Liver (tissue), 3 donors: ENCODE measurements at regions not wholly inside any gene's neighbourhood (a gene's known extent, or its start where the extent isn't known, plus 50 kb on each side); places are given as distances from the start of the nearest gene placed in this dataset.

ENCODE experiments used
- EGR1 ChIP-seq, 2 donors: IDR thresholded peaks; 2 replicates each; pipeline ENCODE4 v1.6.1; 2016 to 2018; ENCODE audit warnings: antibody characterized with exemption in 2 of 2, low read depth in 2 of 2
- GABPA ChIP-seq, 2 donors: IDR thresholded peaks in 1 of 2; conservative IDR thresholded peaks in 1 of 2; 2 replicates each; pipeline ENCODE4 v1.6.1; 2016; ENCODE audit warnings: antibody characterized with exemption in 2 of 2, mild to moderate bottlenecking in 1 of 2, moderate library complexity in 1 of 2
- JUND ChIP-seq, 2 donors: IDR thresholded peaks; 2 replicates each; pipeline ENCODE4 v1.6.1; 2016; ENCODE audit warnings: antibody characterized with exemption in 2 of 2
- RAD21 ChIP-seq, 2 donors: IDR thresholded peaks; 2 replicates each; pipeline ENCODE4 v1.6.1; 2016; ENCODE audit warnings: antibody characterized with exemption in 2 of 2, mild to moderate bottlenecking in 2 of 2
- RXRA ChIP-seq, 2 donors: IDR thresholded peaks; 2 replicates each; pipeline ENCODE4 v1.6.1; 2017 to 2018; ENCODE audit warnings: antibody characterized with exemption in 2 of 2, mild to moderate bottlenecking in 1 of 2
- SP1 ChIP-seq: IDR thresholded peaks from 2 replicates; pipeline ENCODE4 v1.6.1; 2018; ENCODE audit warnings: antibody characterized with exemption, mild to moderate bottlenecking
- ZBTB33 ChIP-seq: IDR thresholded peaks from 2 replicates; pipeline ENCODE4 v1.6.1; 2016; ENCODE audit warnings: antibody characterized with exemption
- TF ChIP-seq, protein P1 (sequence below): IDR thresholded peaks from 2 replicates; pipeline ENCODE4 v1.6.1; 2016; ENCODE audit warnings: antibody characterized with exemption, mild to moderate bottlenecking
- TF ChIP-seq, protein P2 (sequence below): fragments of 150-350 bp; IDR thresholded peaks from 2 replicates; pipeline ENCODE4 v1.5.1; 2017; ENCODE audit warnings: improper control_type of control experiment, low read depth, low read length; ENCODE audit not compliant: missing input control
- TF ChIP-seq, protein P3 (sequence below): IDR thresholded peaks from 2 replicates; pipeline ENCODE4 v1.6.1; 2016; ENCODE audit warnings: antibody characterized with exemption
- donor health status: healthy.
- donor health status: healthy.

DNA sequence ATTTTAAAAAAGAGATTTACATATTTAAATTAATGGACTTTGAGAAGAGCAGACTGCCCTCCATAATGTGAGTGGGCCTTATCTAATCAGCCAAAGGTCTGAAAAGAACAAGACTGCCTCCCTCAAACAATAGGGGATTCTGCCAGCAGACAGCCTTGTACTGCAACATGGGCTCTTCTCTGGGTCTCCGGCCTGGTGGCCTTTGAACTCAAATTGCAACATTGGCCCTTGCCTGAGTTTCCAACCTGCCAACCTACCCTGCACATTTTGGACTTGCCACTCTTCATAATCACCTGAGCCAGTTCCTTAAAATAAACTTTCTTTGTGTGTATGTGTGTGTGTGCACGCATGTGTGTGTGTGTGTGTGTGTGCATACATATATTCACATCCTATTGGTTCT lies 90.8 kb upstream of the OTUD4 start:
- TF ChIP-seq, protein P1, sequence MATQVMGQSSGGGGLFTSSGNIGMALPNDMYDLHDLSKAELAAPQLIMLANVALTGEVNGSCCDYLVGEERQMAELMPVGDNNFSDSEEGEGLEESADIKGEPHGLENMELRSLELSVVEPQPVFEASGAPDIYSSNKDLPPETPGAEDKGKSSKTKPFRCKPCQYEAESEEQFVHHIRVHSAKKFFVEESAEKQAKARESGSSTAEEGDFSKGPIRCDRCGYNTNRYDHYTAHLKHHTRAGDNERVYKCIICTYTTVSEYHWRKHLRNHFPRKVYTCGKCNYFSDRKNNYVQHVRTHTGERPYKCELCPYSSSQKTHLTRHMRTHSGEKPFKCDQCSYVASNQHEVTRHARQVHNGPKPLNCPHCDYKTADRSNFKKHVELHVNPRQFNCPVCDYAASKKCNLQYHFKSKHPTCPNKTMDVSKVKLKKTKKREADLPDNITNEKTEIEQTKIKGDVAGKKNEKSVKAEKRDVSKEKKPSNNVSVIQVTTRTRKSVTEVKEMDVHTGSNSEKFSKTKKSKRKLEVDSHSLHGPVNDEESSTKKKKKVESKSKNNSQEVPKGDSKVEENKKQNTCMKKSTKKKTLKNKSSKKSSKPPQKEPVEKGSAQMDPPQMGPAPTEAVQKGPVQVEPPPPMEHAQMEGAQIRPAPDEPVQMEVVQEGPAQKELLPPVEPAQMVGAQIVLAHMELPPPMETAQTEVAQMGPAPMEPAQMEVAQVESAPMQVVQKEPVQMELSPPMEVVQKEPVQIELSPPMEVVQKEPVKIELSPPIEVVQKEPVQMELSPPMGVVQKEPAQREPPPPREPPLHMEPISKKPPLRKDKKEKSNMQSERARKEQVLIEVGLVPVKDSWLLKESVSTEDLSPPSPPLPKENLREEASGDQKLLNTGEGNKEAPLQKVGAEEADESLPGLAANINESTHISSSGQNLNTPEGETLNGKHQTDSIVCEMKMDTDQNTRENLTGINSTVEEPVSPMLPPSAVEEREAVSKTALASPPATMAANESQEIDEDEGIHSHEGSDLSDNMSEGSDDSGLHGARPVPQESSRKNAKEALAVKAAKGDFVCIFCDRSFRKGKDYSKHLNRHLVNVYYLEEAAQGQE, result no peak
- TF ChIP-seq, protein P2, sequence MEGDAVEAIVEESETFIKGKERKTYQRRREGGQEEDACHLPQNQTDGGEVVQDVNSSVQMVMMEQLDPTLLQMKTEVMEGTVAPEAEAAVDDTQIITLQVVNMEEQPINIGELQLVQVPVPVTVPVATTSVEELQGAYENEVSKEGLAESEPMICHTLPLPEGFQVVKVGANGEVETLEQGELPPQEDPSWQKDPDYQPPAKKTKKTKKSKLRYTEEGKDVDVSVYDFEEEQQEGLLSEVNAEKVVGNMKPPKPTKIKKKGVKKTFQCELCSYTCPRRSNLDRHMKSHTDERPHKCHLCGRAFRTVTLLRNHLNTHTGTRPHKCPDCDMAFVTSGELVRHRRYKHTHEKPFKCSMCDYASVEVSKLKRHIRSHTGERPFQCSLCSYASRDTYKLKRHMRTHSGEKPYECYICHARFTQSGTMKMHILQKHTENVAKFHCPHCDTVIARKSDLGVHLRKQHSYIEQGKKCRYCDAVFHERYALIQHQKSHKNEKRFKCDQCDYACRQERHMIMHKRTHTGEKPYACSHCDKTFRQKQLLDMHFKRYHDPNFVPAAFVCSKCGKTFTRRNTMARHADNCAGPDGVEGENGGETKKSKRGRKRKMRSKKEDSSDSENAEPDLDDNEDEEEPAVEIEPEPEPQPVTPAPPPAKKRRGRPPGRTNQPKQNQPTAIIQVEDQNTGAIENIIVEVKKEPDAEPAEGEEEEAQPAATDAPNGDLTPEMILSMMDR, result no peak
- TF ChIP-seq EGR1 (IDR thresholded peaks at IDR 0.05; ENCODE audit: low read depth in 2 of 2) (no peak), SP1 (peak; percentile 52), RAD21 (IDR thresholded peaks at IDR 0.05) (peak; percentile 52 to 56), ZBTB33 (peak; percentile 69), JUND (IDR thresholded peaks at IDR 0.05) (peak in 1 of 2 donors; percentile 54), GABPA (IDR thresholded peaks at IDR 0.05 in 1 of 2, conservative IDR thresholded peaks at IDR 0.05 in 1 of 2) (no peak), RXRA (IDR thresholded peaks at IDR 0.05) (peak; percentile 74 to 95)
- TF ChIP-seq, protein P3, sequence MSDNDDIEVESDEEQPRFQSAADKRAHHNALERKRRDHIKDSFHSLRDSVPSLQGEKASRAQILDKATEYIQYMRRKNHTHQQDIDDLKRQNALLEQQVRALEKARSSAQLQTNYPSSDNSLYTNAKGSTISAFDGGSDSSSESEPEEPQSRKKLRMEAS, result peak; percentile 25
